Left lung (tissue), 4 donors: ENCODE measurements at regions not wholly inside any gene's neighbourhood (a gene's known extent, or its start where the extent isn't known, plus 50 kb on each side); places are given as distances from the start of the nearest gene placed in this dataset.

Experiments
- ATAC-seq: fragments of 200-7000 bp; cut with Tn5 transposase; one replicate; pipeline ENCODE4 v1.9.1; 2020; ENCODE audit warnings: moderate library complexity
- DNase-seq, 4 donors: peaks; one replicate each; pipeline ENCODE4 v3.0.0-alpha.2; 2013 to 2020
- H3K27ac ChIP-seq, 2 donors: fragments of 200-600 bp; sonication (generic) in 1 of 2; one replicate each; pipeline versions ENCODE4 v1.5.0 to v1.8.0; 2020 to 2021
- H3K27me3 ChIP-seq, 2 donors: fragments of 200-600 bp; sonication (generic) in 1 of 2; one replicate each; pipeline versions ENCODE4 v1.5.0 to v1.8.0; 2020 to 2021
- H3K36me3 ChIP-seq, 2 donors: fragments of 200-600 bp; sonication (generic) in 1 of 2; one replicate each; pipeline versions ENCODE4 v1.5.0 to v1.8.0; 2020 to 2021
- H3K4me1 ChIP-seq, 2 donors: fragments of 200-600 bp; one replicate each; pipeline ENCODE4 v1.8.0; 2021
- H3K4me3 ChIP-seq, 2 donors: fragments of 200-600 bp; sonication (generic) in 1 of 2; one replicate each; pipeline versions ENCODE4 v1.5.0 to v1.8.0; 2020 to 2021; ENCODE audit warnings: mild to moderate bottlenecking in 1 of 2
- H3K9me3 ChIP-seq, 2 donors: fragments of 200-600 bp; sonication (generic) in 1 of 2; one replicate each; pipeline versions ENCODE4 v1.5.0 to v1.8.0; 2020 to 2021
- CTCF ChIP-seq, 2 donors: fragments of 200-600 bp; sonication (generic) in 1 of 2; IDR thresholded peaks; one replicate each; pipeline versions ENCODE4 v1.5.0 to v1.8.0; 2021; ENCODE audit warnings: antibody characterized with exemption in 2 of 2
- intact Hi-C, 2 donors: fragments of 100-400 bp; cut with DNase I; formaldehyde crosslinking; loops; one replicate each; pipeline versions ENCODE4 v1.11.2 to v1.14.2; 2022
- donor health status: DM: no; HTN: yes; CAD: no.
- donor health status: DM: no; HTN: no; CAD: no.

DNA sequence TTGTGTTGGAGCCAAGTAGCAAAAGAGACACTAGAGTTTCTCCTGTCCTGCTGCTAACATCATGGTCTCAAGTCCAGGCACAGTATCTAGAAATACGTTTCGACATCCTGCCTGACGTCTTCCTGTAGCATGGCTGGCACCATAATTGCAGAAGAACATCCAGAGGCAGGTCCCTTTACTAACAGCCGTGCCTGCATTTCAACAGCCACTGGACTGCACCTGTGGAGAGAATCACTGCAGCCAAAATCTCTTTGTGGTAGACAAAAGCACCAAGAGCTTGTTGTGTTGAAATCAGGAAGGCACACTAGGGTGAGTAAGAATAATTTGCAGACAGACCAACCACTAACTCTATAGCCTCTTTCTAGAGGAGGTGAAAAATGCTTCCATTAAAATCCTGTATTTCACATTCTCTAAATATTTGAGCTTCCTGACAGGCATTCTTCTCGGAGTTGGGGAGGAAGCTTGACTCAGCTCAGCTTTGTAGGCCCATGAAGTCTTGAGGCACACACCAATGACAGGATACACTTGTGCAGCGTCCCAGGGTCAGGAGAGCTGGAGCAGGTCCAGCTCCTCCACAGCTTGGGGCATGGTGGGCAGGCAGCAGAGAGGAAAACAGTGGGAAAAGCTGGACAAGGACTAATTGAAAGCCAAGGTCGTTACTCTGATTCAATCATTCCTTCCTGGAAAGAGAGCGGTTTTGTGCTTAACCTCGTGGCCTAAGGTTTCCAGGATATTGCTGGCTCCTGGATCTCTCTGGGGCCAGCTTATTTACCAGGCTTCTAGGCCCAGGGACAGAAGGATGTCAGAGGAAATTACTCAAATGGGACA, 244.9 kb downstream of the FAM43A start:
- ATAC-seq, result peak; percentile 53
- intact Hi-C loops, result loop anchor here in 1 of 2 donors (10.0 kb wide), 1 partner anchor 174 kb away; no protein-coding TSS in a partner anchor
- H3K4me3 ChIP-seq, result no peak overlapping the region
- peaks cover 0 to 5% of the 10 kb centered on the region in 2 donors for H3K9me3 ChIP-seq
- peak in 1 of 4 donors; percentile 37 for DNase-seq
- no peaks in the 10 kb centered on the region for H3K36me3 ChIP-seq
- H3K4me1 ChIP-seq, result peaks cover 0 to 42% of the 10 kb centered on the region in 2 donors
- H3K27ac ChIP-seq, result peak overlapping the region in 1 of 2 donors; percentile 65
- no peak for TF ChIP-seq CTCF (IDR thresholded peaks at IDR 0.05)
- no peaks in the 10 kb centered on the region for H3K27me3 ChIP-seq

DNA sequence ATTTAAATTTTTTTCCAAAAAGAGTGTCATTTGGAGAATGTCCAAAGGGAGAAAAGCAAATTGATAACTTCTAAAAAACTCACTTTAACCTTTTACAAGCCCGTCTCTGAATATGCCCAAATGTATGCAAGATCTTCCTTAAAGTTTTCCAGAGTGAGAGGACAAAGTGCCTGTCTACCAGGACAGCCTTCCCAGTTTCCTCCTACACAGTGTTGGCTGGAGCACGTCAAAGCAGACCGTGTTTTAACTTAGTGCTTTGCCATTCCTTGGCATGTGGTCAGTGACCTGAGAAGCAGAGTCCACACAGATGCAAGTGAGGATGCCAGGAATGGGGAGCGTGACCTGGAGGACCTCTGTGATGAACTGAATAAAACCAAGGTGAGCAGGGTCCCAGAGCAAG, 245.7 kb downstream of the FAM43A start:
- DNase-seq (no peak), ATAC-seq (no peak)
- Histone ChIP-seq H3K4me3 (no peak overlapping the region), H3K27ac (peak overlapping the region in 1 of 2 donors; percentile 65), H3K9me3 (peaks cover 0 to 5% of the 10 kb centered on the region in 2 donors), H3K36me3 (no peaks in the 10 kb centered on the region), H3K4me1 (peaks cover 0 to 41% of the 10 kb centered on the region in 2 donors), H3K27me3 (no peaks in the 10 kb centered on the region)
- no peak for TF ChIP-seq CTCF (IDR thresholded peaks at IDR 0.05)
- intact Hi-C loops, result loop anchor here in 1 of 2 donors (10.0 kb wide), 1 partner anchor 173 kb away; no protein-coding TSS in a partner anchor

- Histone ChIP-seq H3K4me1 (peaks cover 0 to 41% of the 10 kb centered on the region in 2 donors), H3K36me3 (no peaks in the 10 kb centered on the region), H3K27me3 (no peaks in the 10 kb centered on the region), H3K9me3 (peaks cover 0 to 5% of the 10 kb centered on the region in 2 donors), H3K27ac (peak overlapping the region in 1 of 2 donors; percentile 65), H3K4me3 (no peak overlapping the region)
- ATAC-seq (no peak), DNase-seq (no peak)
- no peak for TF ChIP-seq CTCF (IDR thresholded peaks at IDR 0.05)
- intact Hi-C loops, result loop anchor here in 1 of 2 donors (10.0 kb wide), 1 partner anchor 173 kb away; no protein-coding TSS in a partner anchor
Observed at GRCh38 chr3:194931865-194932264, 246.2 kb downstream of the FAM43A start.

- Histone ChIP-seq H3K27me3 (no peaks in the 10 kb centered on the region), H3K4me1 (peaks cover 0 to 41% of the 10 kb centered on the region in 2 donors), H3K9me3 (peaks cover 0 to 5% of the 10 kb centered on the region in 2 donors), H3K4me3 (no peak overlapping the region), H3K27ac (no peak overlapping the region), H3K36me3 (no peaks in the 10 kb centered on the region)
- TF ChIP-seq CTCF (IDR thresholded peaks at IDR 0.05), result no peak
- DNase-seq (no peak), ATAC-seq (no peak)
- intact Hi-C loops, result loop anchor here in 1 of 2 donors (10.0 kb wide), 1 partner anchor 171 kb away; no protein-coding TSS in a partner anchor
Observed at GRCh38 chr3:194933465-194933864, 247.8 kb downstream of the FAM43A start.

DNA sequence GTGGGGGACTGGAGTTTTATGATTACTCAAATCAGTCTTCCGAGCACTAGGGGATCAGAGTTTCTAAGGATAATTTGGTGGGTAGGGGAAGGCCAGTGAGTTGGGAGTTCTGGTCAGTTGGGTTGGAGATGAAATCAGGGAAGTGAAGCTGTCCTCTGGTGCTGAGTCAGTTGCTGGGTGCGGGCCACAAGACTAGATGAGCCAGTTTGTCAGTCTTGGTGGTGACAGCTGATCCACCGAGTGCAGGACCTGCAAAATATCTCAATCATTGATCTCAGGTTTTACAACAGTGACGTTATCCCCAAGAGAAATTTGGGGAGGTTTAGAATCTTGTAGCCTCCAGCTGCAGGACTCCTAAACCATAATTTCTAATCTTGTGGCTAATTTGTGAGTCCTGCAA, 249.4 kb downstream of the FAM43A start:
- Histone ChIP-seq H3K4me3 (no peak overlapping the region), H3K9me3 (peaks cover 0 to 5% of the 10 kb centered on the region in 2 donors), H3K4me1 (peaks cover 0 to 27% of the 10 kb centered on the region in 2 donors), H3K36me3 (no peaks in the 10 kb centered on the region), H3K27me3 (no peaks in the 10 kb centered on the region), H3K27ac (no peak overlapping the region)
- intact Hi-C loops, result loop anchor here in 1 of 2 donors (10.0 kb wide), 1 partner anchor 170 kb away; no protein-coding TSS in a partner anchor
- ATAC-seq, result peak; percentile 33
- no peak for TF ChIP-seq CTCF (IDR thresholded peaks at IDR 0.05)
- DNase-seq, result peak in 1 of 4 donors; percentile 59
